ENCODE measurements at regions not wholly inside any gene's neighbourhood (a gene's known extent, or its start where the extent isn't known, plus 50 kb on each side); places are given as distances from the start of the nearest gene placed in this dataset.
"Not testable (repeated sequence)": the region's sequence is repeated elsewhere in the genome, so short reads cannot be mapped to it uniquely, and the experiment has no call there.

DNA sequence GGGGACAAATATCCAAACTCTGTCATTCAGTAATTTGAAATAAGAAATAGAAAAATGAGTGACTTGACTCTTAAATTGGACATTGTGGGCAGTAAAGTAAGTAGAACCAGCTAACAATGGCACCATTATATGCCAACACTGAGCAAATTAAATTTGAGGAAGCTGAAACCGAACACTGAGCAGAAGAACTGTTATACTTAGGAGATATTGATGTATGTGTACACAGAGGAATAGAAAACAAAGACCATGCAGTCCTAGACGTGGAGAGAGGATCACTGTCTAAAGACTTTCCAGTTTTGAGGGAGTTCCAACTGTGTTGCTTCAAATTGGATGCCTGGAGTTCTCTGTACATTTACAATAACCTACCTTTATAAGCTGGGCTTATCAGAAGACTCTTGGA, 427.0 kb upstream of the EYS start:
- no peak for DNase-seq

GRCh38 chr6:66128656-66129055, 421.6 kb upstream of the EYS start:
- DNase-seq = no peak

- no peak for DNase-seq
Observed at GRCh38 chr6:66128243-66128642, 421.2 kb upstream of the EYS start.

DNA sequence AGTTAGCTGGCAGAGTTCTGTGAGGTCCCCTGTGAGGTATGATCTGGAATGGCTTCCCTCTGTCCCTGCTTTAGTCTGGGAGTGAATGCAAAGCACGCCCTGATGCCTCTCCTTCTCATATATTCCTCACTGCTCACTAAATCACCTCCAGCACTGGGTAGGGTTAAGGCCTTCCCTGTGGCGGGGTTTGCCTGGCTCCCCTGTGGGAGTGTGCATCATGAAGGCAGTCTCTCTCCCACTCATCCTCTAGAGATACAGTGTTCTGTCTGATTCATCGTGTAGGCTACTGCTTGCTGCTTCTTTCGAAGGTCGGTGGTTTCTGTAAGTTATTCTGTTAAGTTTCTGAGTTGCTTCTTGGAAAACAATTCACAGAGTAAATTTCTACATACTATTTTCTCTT, 420.0 kb upstream of the EYS start:
- no peak for DNase-seq

- no peak for DNase-seq
Observed at GRCh38 chr6:66126358-66126757, 419.3 kb upstream of the EYS start.

DNA sequence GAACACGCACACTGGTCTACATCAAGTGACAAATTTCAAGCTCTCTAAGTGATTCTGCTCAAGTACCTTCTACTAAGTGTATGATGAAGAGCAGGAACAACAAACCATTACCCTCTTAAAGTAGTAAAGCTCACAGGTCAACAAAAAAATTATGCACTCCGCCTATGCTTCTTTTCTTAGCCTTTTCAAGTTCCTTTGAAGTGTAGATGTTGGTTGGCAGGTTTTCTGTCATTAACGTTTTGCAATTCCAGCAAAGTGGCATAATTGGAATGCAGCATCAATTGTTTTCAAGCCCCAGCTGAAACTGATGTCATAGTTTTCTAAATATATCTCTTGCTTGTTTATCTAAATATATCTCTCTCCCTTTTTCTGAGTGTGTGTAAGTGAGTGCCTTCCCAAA, 396.9 kb upstream of the EYS start:
- DNase-seq = no peak

DNA sequence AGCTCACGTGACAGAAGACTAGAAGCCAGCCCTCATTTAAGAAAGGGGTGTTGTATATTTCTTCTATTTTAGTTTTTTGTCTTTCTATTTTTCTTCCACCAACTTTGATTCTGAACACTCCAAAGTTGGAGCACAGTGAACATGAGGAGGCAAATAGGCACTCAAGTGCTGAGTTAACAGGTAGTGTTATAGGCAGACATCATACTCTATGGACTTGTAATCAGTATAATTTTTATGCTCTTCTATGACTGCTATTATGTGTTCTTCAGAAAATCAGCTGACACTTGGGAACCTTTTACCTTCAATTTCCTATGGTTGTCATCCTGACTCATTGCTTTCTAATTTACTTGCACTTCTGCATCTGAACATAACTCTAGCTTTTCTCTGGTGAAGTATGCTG, 396.3 kb upstream of the EYS start:
- no peak for DNase-seq

- no peak for DNase-seq
Observed at GRCh38 chr6:66096679-66097078, 389.7 kb upstream of the EYS start.

DNA sequence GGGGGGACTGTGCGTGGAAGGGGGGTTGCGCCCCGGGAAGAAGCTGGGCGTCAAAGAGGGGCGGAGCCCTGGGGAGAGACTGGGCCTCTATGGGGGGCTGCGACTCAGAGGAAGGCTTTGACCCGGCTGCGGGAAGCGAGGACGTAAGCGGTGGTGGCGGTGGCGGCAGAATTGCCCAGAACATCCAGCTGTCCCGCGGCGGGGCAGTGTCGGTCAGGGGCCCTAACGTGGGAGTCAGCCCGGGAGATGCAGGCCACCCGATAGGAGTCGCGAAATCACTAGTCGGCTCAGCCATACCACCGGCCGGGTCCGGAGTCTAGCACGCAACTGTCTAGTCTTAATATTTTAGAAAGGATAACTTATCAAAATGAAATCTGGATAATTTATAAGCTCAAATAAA, 387.6 kb upstream of the EYS start:
- DNase-seq = no peak

- DNase-seq = not testable (repeated sequence)
Observed at GRCh38 chr6:66092306-66092705, 385.3 kb upstream of the EYS start.

GRCh38 chr6:66086532-66086931, 379.5 kb upstream of the EYS start:
- no peak for DNase-seq

- DNase-seq = no peak
Observed at GRCh38 chr6:66082914-66083313, 375.9 kb upstream of the EYS start.

GRCh38 chr6:66068907-66069306, 361.9 kb upstream of the EYS start:
- DNase-seq = no peak

GRCh38 chr6:66068033-66068432, 361.0 kb upstream of the EYS start:
- no peak for DNase-seq

- DNase-seq = no peak
Observed at GRCh38 chr6:66065313-66065712, 358.3 kb upstream of the EYS start.

DNA sequence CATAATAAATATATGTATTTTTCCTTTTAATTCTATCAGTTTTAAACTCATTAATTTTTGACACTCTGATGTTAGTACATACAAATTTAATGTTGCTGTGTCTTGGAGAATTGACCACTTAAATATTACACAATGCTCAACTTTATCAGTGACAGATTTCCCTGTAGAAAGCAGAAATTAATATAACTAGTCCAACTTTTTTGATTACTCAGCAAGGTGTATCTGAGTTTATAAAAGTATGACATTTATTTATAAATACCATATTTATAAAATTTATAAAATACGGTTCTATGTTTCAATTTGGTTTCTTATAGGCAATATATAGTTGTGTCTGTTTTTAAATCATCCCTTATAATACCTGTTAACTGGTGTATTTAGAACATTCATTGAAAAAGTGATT, 350.0 kb upstream of the EYS start:
- no peak for DNase-seq

GRCh38 chr6:66054967-66055366, 347.9 kb upstream of the EYS start:
- DNase-seq = no peak

GRCh38 chr6:66051812-66052211, 344.8 kb upstream of the EYS start:
- DNase-seq = no peak

- no peak for DNase-seq
Observed at GRCh38 chr6:66048684-66049474, 341.9 kb upstream of the EYS start.

- DNase-seq = no peak
Observed at GRCh38 chr6:66032626-66033025, 325.6 kb upstream of the EYS start.

- DNase-seq = no peak
Observed at GRCh38 chr6:66029391-66029790, 322.4 kb upstream of the EYS start.

- DNase-seq = no peak
Observed at GRCh38 chr6:65999288-65999791, 292.3 kb upstream of the EYS start.

GRCh38 chr6:65998544-65998943, 291.5 kb upstream of the EYS start:
- no peak for DNase-seq

DNA sequence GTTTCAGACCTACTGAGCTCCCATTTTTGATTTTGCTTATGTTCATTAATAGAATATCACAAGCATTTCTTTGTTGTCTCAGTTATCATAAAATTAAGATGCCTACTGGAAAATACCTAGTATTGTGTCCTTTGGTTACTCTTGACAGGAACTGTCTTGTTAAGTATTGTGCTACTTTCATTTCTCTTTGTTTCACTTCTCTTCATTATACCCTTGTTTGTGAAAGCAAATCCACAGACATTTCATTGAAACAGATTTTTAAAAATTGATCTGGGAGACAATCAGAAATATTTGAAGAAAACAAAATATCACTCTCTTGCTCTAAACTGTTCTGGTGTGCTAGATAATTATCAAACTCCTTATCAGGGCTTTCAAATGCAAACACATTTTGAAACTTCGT, 290.5 kb upstream of the EYS start:
- no peak for DNase-seq
